IMR-90 (cell line): ENCODE measurements at regions not wholly inside any gene's neighbourhood (a gene's known extent, or its start where the extent isn't known, plus 50 kb on each side); places are given as distances from the start of the nearest gene placed in this dataset.

Experiments
- ATAC-seq: fragments of 200-7000 bp; cut with Tn5 transposase; 2 replicates; pipeline ENCODE4 v1.9.1; 2020; ENCODE audit warnings: low read depth, mild to moderate bottlenecking, moderate library complexity
- BruUV-seq: library from RNA; stranded (reverse); fragments of 400-500 nt; replicated peaks from 2 replicates; lab custom pipeline; 2021; lab: Mats Ljungman, UMichigan
- CTCF ChIA-PET: fragments of 300-600 bp; formaldehyde crosslinking; extraction: SDS; loops from one replicate; lab custom pipeline; 2021; ENCODE audit warnings: antibody characterized with exemption; lab: Yijun Ruan, JAX
- POLR2A ChIA-PET: fragments of 300-600 bp; sonication (Branson Sonifier 250); formaldehyde crosslinking; loops from one replicate; lab custom pipeline; 2022; ENCODE audit warnings: antibody characterized with exemption; ENCODE audit not compliant: unreplicated experiment; lab: Charles Lee
- DNase-seq: peaks from one replicate; pipeline ENCODE4 v3.0.0; 2013
- H2AFZ ChIP-seq: replicated peaks from 2 replicates; pipeline ENCODE3; 2013; ENCODE audit warnings: low read length, mild to moderate bottlenecking; ENCODE audit not compliant: poor library complexity
- H2AK5ac ChIP-seq: 2 replicates; pipeline ENCODE4 v1.6.1; 2013; ENCODE audit warnings: low read depth, low read length, inconsistent platforms
- H2AK9ac ChIP-seq: replicated peaks from 2 replicates; pipeline ENCODE3; 2013; ENCODE audit warnings: mild to moderate bottlenecking, low read depth, low read length, moderate library complexity; ENCODE audit not compliant: poor library complexity
- H2BK120ac ChIP-seq: 2 replicates; pipeline ENCODE4 v1.6.1; 2013; ENCODE audit warnings: low read depth, low read length, inconsistent platforms
- H2BK15ac ChIP-seq: 3 replicates; pipeline ENCODE4 v1.6.1; 2013; ENCODE audit warnings: low read depth, low read length, inconsistent platforms
- H2BK20ac ChIP-seq: 2 replicates; pipeline ENCODE4 v1.6.1; 2013; ENCODE audit warnings: low read depth, mild to moderate bottlenecking, inconsistent platforms, low read length, moderate library complexity
- H2BK5ac ChIP-seq: 2 replicates; pipeline ENCODE4 v1.6.1; 2013; ENCODE audit warnings: mild to moderate bottlenecking, low read depth, low read length, inconsistent platforms; ENCODE audit not compliant: poor library complexity, severe bottlenecking
- H3K14ac ChIP-seq: replicated peaks from 2 replicates; pipeline ENCODE4 v1.6.1; 2013; ENCODE audit warnings: low read depth, low read length, inconsistent platforms
- H3K18ac ChIP-seq: 2 replicates; pipeline ENCODE4 v1.6.1; 2013; ENCODE audit warnings: low read depth, low read length, control low read depth
- H3K23ac ChIP-seq: 2 replicates; pipeline ENCODE4 v1.6.1; 2013; ENCODE audit warnings: low read depth, low read length, inconsistent platforms
- H3K27ac ChIP-seq: 2 replicates; pipeline ENCODE4 v1.5.1; 2013; ENCODE audit warnings: mild to moderate bottlenecking, control low read depth, low read length; ENCODE audit not compliant: insufficient read depth
- H3K27me3 ChIP-seq: 2 replicates; pipeline ENCODE4 v1.6.1; 2013; ENCODE audit warnings: low read length; ENCODE audit not compliant: control insufficient read depth, insufficient read depth
- H3K36me3 ChIP-seq: 2 replicates; pipeline ENCODE4 v1.6.1; 2013; ENCODE audit warnings: low read length, mixed read lengths; ENCODE audit not compliant: control insufficient read depth, insufficient read depth
- H3K4ac ChIP-seq: 2 replicates; pipeline ENCODE4 v1.6.1; 2013; ENCODE audit warnings: low read depth, low read length, inconsistent platforms
- H3K4me1 ChIP-seq: 2 replicates; pipeline ENCODE4 v1.6.1; 2013; ENCODE audit warnings: low read length, mixed read lengths; ENCODE audit not compliant: control insufficient read depth, insufficient read depth
- H3K4me2 ChIP-seq: 2 replicates; pipeline ENCODE4 v1.6.1; 2013; ENCODE audit warnings: low read depth, mild to moderate bottlenecking, control low read depth, low read length, moderate library complexity
- H3K4me3 ChIP-seq: 2 replicates; pipeline ENCODE4 v1.5.1; 2013; ENCODE audit warnings: low read depth, mild to moderate bottlenecking, control low read depth, low read length, moderate library complexity; ENCODE audit not compliant: insufficient read depth
- H3K56ac ChIP-seq: 2 replicates; pipeline ENCODE4 v1.6.1; 2013; ENCODE audit warnings: low read length, inconsistent platforms; ENCODE audit not compliant: insufficient read depth; ENCODE audit errors: extremely low read depth
- H3K79me1 ChIP-seq, 2 experiments: 2 replicates each; pipeline ENCODE4 v1.6.1; 2013; ENCODE audit warnings: low read length in 2 of 2, inconsistent platforms in 1 of 2, low read depth in 1 of 2
- H3K9ac ChIP-seq: 2 replicates; pipeline ENCODE4 v1.6.1; 2013; ENCODE audit warnings: low read depth, low read length, control low read depth
- H3K9me1 ChIP-seq: 2 replicates; pipeline ENCODE4 v1.6.1; 2013; ENCODE audit warnings: low read length, inconsistent platforms; ENCODE audit not compliant: insufficient read depth
- H3K9me3 ChIP-seq: 2 replicates; pipeline ENCODE4 v1.6.1; 2013; ENCODE audit warnings: low read length; ENCODE audit not compliant: control insufficient read depth, insufficient read depth
- H4K20me1 ChIP-seq: 2 replicates; pipeline ENCODE4 v1.6.1; 2013; ENCODE audit warnings: low read length, inconsistent platforms; ENCODE audit not compliant: insufficient read depth
- H4K5ac ChIP-seq: 2 replicates; pipeline ENCODE4 v1.6.1; 2013; ENCODE audit warnings: mild to moderate bottlenecking, low read depth, low read length, control low read depth
- H4K8ac ChIP-seq, 2 experiments: 2 replicates each; pipeline ENCODE4 v1.6.1; 2013; ENCODE audit warnings: low read depth in 2 of 2, low read length in 2 of 2, control low read depth in 1 of 2, inconsistent platforms in 1 of 2
- H4K91ac ChIP-seq: 2 replicates; pipeline ENCODE4 v1.6.1; 2013; ENCODE audit warnings: low read depth, low read length, inconsistent platforms; ENCODE audit not compliant: insufficient read depth
- SMC3 ChIP-seq: fragments of 150-350 bp; IDR thresholded peaks from 2 replicates; pipeline ENCODE4 v1.6.1; 2016; ENCODE audit warnings: low read depth, mild to moderate bottlenecking, antibody characterized with exemption, low read length, moderate library complexity
- WGBS, 2 experiments: methylation state at CpG; one replicate each; pipeline versions ENCODE4 v1.1.5 to v1.1.7; 2013; ENCODE audit warnings: missing lambda C conversion rate in 2 of 2; ENCODE audit not compliant: insufficient read length in 1 of 2; ENCODE audit errors: extremely low coverage in 2 of 2; 5-methylcytosine and 5-hydroxymethylcytosine counted together
- dilution Hi-C: fragments of 300-500 bp; cut with HindIII; formaldehyde crosslinking; loops from one replicate; pipeline ENCODE4 v1.14.3; 2018; ENCODE audit warnings: low sequenced_read_pairs; ENCODE audit not compliant: unreplicated experiment
- in situ Hi-C: fragments of 300-500 bp; cut with MboI; formaldehyde crosslinking; loops from 3 replicates; pipeline ENCODE4 v1.14.3; 2019; ENCODE audit warnings: low sequenced_read_pairs, inconsistent platforms, mixed read lengths
- intact Hi-C: fragments of 100-400 bp; cut with micrococcal nuclease; formaldehyde crosslinking; loops from 2 replicates; pipeline ENCODE4 v1.10.0; 2022

GRCh38 chr13:53276265-53276664, 247.7 kb downstream of the OLFM4 start:
- Histone ChIP-seq H3K79me1 (no peaks in the 10 kb centered on the region), H3K4me1 (no peaks in the 10 kb centered on the region), H3K4me3 (no peak overlapping the region), H3K18ac (no peak overlapping the region), H2BK5ac (no peak overlapping the region), H2BK120ac (no peak overlapping the region), H3K9me3 (0 out of 2 replicates have a peak, but pooled peaks cover 4% of the 10 kb centered on the region), H4K20me1 (no peaks in the 10 kb centered on the region), H3K36me3 (no peaks in the 10 kb centered on the region), H2AFZ (no peak overlapping the region), H2AK5ac (no peak overlapping the region), H4K91ac (no peak overlapping the region), H3K4ac (no peak overlapping the region), H3K14ac (no peak overlapping the region), H2AK9ac (no peak overlapping the region), H4K5ac (no peak overlapping the region), H3K27ac (no peak overlapping the region), H3K4me2 (no peak overlapping the region), H3K9me1 (no peaks in the 10 kb centered on the region), H4K8ac (no peak overlapping the region), H3K9ac (no peak overlapping the region), H2BK20ac (no peak overlapping the region), H2BK15ac (no peak overlapping the region), H3K56ac (no peak overlapping the region), H3K23ac (no peak overlapping the region), H3K27me3 (no peaks in the 10 kb centered on the region)
- BruUV-seq = no TSS peak
- in situ Hi-C loops = no loop called here
- ChIA-PET CTCF (no interaction called here), POLR2A (no interaction called here)
- no peak for DNase-seq
- intact Hi-C loops = no loop called here
- WGBS, 2 experiments = no CpG with 5 or more reads among the region's 2 CpGs
- dilution Hi-C loops = no loop called here
- no peak for ATAC-seq
- TF ChIP-seq SMC3 = no peak
